HG02759 (cell line): ENCODE measurements at regions not wholly inside any gene's neighbourhood (a gene's known extent, or its start where the extent isn't known, plus 50 kb on each side); places are given as distances from the start of the nearest gene placed in this dataset.
"Not testable (repeated sequence)": the region's sequence is repeated elsewhere in the genome, so short reads cannot be mapped to it uniquely, and the experiment has no call there.

ENCODE experiments used
- ATAC-seq: cut with Tn5 transposase; IDR thresholded peaks from one replicate; pipeline ENCODE4 v1.9.1; 2021; ENCODE audit warnings: mild to moderate bottlenecking, moderate library complexity; ENCODE audit not compliant: unreplicated experiment

GRCh38 chr13:73544175-73544574 is 485.4 kb downstream of the KLF5 start:
- ATAC-seq: no peak

GRCh38 chr13:73542446-73542845 is 483.6 kb downstream of the KLF5 start:
- no peak for ATAC-seq

GRCh38 chr13:73536865-73537264 is 478.1 kb downstream of the KLF5 start:
- no peak for ATAC-seq

GRCh38 chr13:73535341-73535740 is 476.5 kb downstream of the KLF5 start:
- ATAC-seq: no peak

GRCh38 chr13:73532987-73533510 is 474.2 kb downstream of the KLF5 start:
- ATAC-seq: no peak

GRCh38 chr13:73532582-73532981 is 473.8 kb downstream of the KLF5 start:
- no peak for ATAC-seq

- no peak for ATAC-seq
Observed at GRCh38 chr13:73531014-73531413, 472.2 kb downstream of the KLF5 start.

GRCh38 chr13:73522937-73523336 is 464.1 kb downstream of the KLF5 start:
- ATAC-seq: no peak

GRCh38 chr13:73521985-73522524 is 463.2 kb downstream of the KLF5 start:
- ATAC-seq: no peak

- no peak for ATAC-seq
Observed at GRCh38 chr13:73521290-73521624, 462.5 kb downstream of the KLF5 start.

GRCh38 chr13:73520566-73521289 is 461.9 kb downstream of the KLF5 start:
- no peak for ATAC-seq

- ATAC-seq: not testable (repeated sequence)
Observed at GRCh38 chr13:73520135-73520534, 461.3 kb downstream of the KLF5 start.

- ATAC-seq: no peak
Observed at GRCh38 chr13:73519396-73520116, 460.8 kb downstream of the KLF5 start.

GRCh38 chr13:73517766-73518165 is 459.0 kb downstream of the KLF5 start:
- ATAC-seq: no peak

GRCh38 chr13:73516731-73517130 is 457.9 kb downstream of the KLF5 start:
- no peak for ATAC-seq

- no peak for ATAC-seq
Observed at GRCh38 chr13:73514208-73514607, 455.4 kb downstream of the KLF5 start.

GRCh38 chr13:73513751-73514150 is 454.9 kb downstream of the KLF5 start:
- ATAC-seq: no peak

GRCh38 chr13:73508841-73509240 is 450.0 kb downstream of the KLF5 start:
- no peak for ATAC-seq

- ATAC-seq: no peak
Observed at GRCh38 chr13:73505376-73505890, 446.6 kb downstream of the KLF5 start.

GRCh38 chr13:73499695-73500094 is 440.9 kb downstream of the KLF5 start:
- no peak for ATAC-seq

GRCh38 chr13:73497430-73497829 is 438.6 kb downstream of the KLF5 start:
- no peak for ATAC-seq

GRCh38 chr13:73496711-73497110 is 437.9 kb downstream of the KLF5 start:
- ATAC-seq: no peak
